ENCODE measurements at regions not wholly inside any gene's neighbourhood (a gene's known extent, or its start where the extent isn't known, plus 50 kb on each side); places are given as distances from the start of the nearest gene placed in this dataset.

GRCh38 chr5:174197929-174198328 is 152.4 kb downstream of the NSG2 start:
- FAIRE-seq: no peak
- no peak overlapping the region for H3K4me2 ChIP-seq (ENCODE audit: control insufficient read depth, insufficient read depth)
- no peaks in the 10 kb centered on the region for H4K20me1 ChIP-seq (ENCODE audit: control insufficient read depth, insufficient read depth)
- WGBS (ENCODE audit: insufficient coverage, insufficient replicate concordance, low lambda C conversion rate, missing lambda C conversion rate): 35% methylated on average over 3 of the region's 3 CpGs
- no peaks in the 10 kb centered on the region for H3K9me3 ChIP-seq (replicated peaks; ENCODE audit: control insufficient read depth, insufficient read depth, low read length)
- H3K79me2 ChIP-seq (ENCODE audit: control insufficient read depth, insufficient read depth, low read length): no peaks in the 10 kb centered on the region
- intact Hi-C loops (cut with micrococcal nuclease; ENCODE audit: unreplicated experiment): no loop called here
- POLR2A ChIA-PET: no interaction called here
- no TSS peak for BruUV-seq (replicated peaks)
- in situ Hi-C loops (cut with MboI): no loop called here
- H3K36me3 ChIP-seq (ENCODE audit: control insufficient read depth in 2 of 2, insufficient read depth in 2 of 2, low read length in 1 of 2): no peaks in the 10 kb centered on the region
- H3K9ac ChIP-seq (ENCODE audit: control insufficient read depth, insufficient read depth, low read length): no peak overlapping the region
- no peak overlapping the region for H3K4me3 ChIP-seq
- no peak overlapping the region for H3K27ac ChIP-seq (ENCODE audit: control insufficient read depth, insufficient read depth)
- no peak for DNase-seq (ENCODE audit: low read depth, low spot score)
- SMC1A ChIA-PET (ENCODE audit: uncharacterized antibody, unreplicated experiment): no interaction called here
- CTCF ChIA-PET: no interaction called here
- RAD21 ChIA-PET (ENCODE audit: unreplicated experiment): no interaction called here
- no peaks in the 10 kb centered on the region for H3K4me1 ChIP-seq (ENCODE audit: control insufficient read depth, insufficient read depth, low read length)
- no peak overlapping the region for H2AFZ ChIP-seq (ENCODE audit: control insufficient read depth, low read depth, low read length)
- H3K27me3 ChIP-seq (replicated peaks in 1 of 2; ENCODE audit: control insufficient read depth in 2 of 2, insufficient read depth in 2 of 2, low read length in 1 of 2): no peaks in the 10 kb centered on the region; a peak in 2 of 4 replicates
- ATAC-seq: no peak
- TF ChIP-seq SMAD1 (IDR thresholded peaks at IDR 0.05; ENCODE audit: low read depth, partially characterized antibody): no peak
- TF ChIP-seq STAT3 (IDR thresholded peaks at IDR 0.05; ENCODE audit: low read depth, low read length): no peak
- no peak for TF ChIP-seq SREBF1 (IDR thresholded peaks at IDR 0.05; ENCODE audit: low read length)
- no peak for TF ChIP-seq NRF1 (conservative IDR thresholded peaks at IDR 0.05; ENCODE audit: low read depth, low read length)
- TF ChIP-seq BCL3 (IDR thresholded peaks at IDR 0.05; ENCODE audit: borderline replicate concordance, insufficient read depth, low read depth, low read length, poor library complexity, severe bottlenecking): no peak
- no peak for TF ChIP-seq CBX3 (IDR thresholded peaks at IDR 0.05; ENCODE audit: borderline replicate concordance, low read depth)
- TF ChIP-seq E4F1 (IDR thresholded peaks at IDR 0.05; ENCODE audit: borderline replicate concordance, partially characterized antibody): no peak
- TF ChIP-seq ELK1 (IDR thresholded peaks at IDR 0.05; ENCODE audit: low read depth, low read length): no peak
- no peak for TF ChIP-seq ZNF384 (IDR thresholded peaks at IDR 0.05; ENCODE audit: borderline replicate concordance, low read depth, low read length)
- no peak for TF ChIP-seq SIN3A (IDR thresholded peaks at IDR 0.05; ENCODE audit: low read depth, low read length)
- TF ChIP-seq CUX1 (IDR thresholded peaks at IDR 0.05; ENCODE audit: insufficient replicate concordance, low read depth, low read length): no peak
- no peak for TF ChIP-seq NFYB (IDR thresholded peaks at IDR 0.05; ENCODE audit: insufficient read depth, low read depth, low read length)
- TF ChIP-seq MAX (IDR thresholded peaks at IDR 0.05; ENCODE audit: low read depth, low read length): no peak
- no peak for TF ChIP-seq MEF2A (IDR thresholded peaks at IDR 0.05; ENCODE audit: insufficient read depth, low read depth, low read length)
- TF ChIP-seq ESRRA (IDR thresholded peaks at IDR 0.05; ENCODE audit: low read length): no peak

Data from GM12878 (cell line).